ENCODE measurements at regions not wholly inside any gene's neighbourhood (a gene's known extent, or its start where the extent isn't known, plus 50 kb on each side); places are given as distances from the start of the nearest gene placed in this dataset.

GRCh38 chr13:34246511-34246910, 428.6 kb downstream of the RFC3 start:
- no peak for TF ChIP-seq CTCF (conservative IDR thresholded peaks at IDR 0.05)
- no peak for TF ChIP-seq EZH2 (IDR thresholded peaks at IDR 0.05; ENCODE audit: low read depth)
